Anterior cingulate cortex (tissue), 58 donors: ENCODE measurements at regions not wholly inside any gene's neighbourhood (a gene's known extent, or its start where the extent isn't known, plus 50 kb on each side); places are given as distances from the start of the nearest gene placed in this dataset.

Source experiments
- DNase-seq, 58 donors: peaks; one replicate each; lab custom pipeline; 2025; lab: John Stamatoyannopoulos, UW

GRCh38 chr2:34403512-34403911 lies 804.4 kb upstream of the FAM98A start:
- DNase-seq = no peak

DNA sequence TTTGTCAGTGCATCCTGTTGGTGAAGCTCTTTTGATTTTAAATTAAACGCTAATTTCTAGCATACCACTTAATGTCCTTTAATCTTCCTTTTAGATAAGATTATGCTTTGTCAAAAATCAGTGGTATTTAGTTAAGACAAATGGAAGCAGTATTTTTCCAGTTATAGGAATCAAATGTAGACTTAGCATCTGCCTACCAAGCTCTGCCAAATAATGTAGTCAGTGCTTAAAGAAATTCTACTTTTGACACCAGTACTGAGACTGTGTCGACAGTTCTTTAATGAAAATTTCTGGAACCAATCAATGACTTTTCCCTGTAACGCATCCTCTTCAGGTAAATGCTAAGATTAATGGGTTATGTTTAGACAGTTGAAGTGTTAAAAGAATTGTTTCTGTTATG lies 803.3 kb upstream of the FAM98A start:
- no peak for DNase-seq

DNA sequence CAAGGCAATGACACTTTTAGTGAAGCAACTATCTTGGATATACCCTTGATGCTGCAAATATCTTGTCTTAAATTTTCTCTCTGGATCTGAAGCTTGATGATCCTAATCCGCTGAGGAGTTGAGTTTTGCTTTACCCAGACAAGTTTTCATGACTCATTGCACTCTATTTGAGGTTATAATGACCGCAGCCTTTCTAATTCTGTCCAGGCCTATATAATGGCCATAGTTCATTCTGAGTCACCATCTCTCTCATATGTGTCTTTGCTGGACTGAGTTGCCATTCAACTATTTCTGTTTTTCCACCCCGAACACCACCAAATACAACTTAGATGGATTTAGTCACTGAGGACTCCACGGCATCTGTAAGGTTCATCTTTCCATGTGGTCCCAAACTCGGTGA lies 802.1 kb upstream of the FAM98A start:
- no peak for DNase-seq

DNA sequence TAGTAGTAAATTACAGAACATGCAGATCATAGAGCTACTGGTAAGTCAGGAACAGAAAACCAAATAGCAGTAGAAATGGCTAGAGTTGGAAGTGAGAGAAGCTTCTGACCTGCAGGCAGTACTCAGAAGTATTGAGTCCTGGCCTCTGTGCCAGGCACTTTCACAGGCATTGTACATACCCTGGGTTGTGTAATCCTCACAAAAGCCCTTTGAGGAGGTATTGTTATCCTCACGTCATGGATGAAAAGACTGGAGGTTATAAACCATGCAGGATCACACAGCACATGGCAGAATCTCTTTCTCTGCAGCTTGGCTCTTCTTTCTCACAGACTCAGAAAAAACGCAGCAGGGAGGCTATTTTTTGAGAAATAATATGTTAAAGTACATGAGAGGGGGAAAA lies 789.3 kb upstream of the FAM98A start:
- no peak for DNase-seq

DNA sequence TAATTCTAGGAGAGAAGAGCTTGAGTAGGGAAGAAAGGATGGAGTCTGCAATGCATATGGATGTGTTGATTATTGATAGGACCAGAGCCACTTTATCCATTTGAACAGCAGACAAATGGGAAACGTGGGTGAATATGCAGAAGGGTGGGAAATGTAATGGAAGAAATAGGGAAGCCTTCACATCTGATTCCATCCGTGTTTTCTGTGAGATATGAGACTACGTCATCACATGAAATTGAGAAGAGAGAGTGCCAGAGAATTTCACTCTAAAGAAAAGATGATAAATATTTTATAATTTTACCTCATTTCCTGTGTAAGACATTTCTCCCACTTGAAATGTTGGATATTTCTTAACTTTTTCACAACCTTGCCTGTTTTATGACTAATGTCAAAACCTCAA lies 788.4 kb upstream of the FAM98A start:
- no peak for DNase-seq

DNA sequence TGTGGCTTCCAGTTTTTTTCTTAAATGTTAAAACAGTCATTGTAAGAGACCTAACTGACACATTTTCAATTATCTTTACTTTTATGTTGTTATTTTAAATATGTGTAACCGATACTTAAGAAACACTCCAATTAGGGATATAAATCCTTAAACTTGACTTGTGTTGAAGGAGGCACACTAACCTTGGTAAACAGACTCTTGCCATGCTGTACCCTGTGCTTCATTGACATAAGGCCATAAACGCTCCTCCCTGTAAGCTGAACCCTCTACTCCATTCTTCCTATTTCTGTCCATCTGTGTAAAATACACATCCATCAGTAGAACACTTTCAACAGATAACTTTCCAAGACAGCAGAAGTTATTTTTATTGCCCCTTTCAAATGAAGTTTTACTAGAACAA lies 780.5 kb upstream of the FAM98A start:
- DNase-seq = no peak

DNA sequence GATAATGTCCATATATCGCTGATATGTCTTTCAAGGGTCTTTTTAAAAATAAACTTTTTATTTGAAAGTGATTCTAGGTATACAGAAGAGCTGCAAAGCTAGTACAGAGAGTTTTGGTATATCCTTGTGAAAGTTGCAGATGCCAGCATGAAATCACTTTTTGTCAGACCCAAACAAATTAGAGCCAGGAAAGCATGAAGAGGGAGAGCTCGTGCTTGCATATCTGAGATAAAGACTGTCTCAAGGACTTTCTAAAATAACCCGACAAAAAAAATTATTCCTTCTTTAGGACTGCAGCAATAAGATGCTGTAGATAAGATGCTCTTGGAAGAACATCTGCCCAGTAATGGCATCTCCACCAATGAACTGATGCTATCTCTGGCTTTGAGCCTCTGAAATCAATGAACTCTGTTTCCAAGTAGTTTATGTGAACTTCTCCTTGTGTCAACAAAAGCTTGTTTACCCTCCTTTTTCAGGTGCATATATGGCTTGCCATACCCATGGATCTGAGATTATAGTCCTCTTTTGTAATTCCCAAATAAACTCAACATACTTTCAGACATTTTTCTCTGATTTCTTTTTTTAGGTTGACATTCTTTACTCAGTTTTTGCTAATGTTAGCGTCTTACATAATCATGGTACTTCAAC lies 774.6 kb upstream of the FAM98A start:
- DNase-seq = no peak

DNA sequence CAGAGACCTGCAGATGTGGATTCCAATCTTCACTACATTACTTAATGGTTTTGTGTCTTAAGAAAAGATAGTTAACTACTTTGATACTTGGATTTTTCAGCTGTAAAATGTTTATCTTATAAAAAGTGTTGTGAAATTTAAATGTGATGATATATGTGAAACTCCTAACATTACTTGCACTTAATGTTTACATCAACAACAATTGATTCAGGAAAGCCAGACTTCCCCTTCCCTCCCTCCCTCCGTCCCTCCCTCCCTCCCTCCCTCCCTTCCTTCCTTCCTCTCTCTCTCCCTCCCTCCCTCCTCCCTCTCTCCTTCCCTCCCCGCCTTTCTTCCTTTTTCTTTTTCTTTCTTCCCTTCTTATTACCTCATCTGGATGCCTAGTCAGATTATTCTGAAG lies 773.9 kb upstream of the FAM98A start:
- no peak for DNase-seq

DNA sequence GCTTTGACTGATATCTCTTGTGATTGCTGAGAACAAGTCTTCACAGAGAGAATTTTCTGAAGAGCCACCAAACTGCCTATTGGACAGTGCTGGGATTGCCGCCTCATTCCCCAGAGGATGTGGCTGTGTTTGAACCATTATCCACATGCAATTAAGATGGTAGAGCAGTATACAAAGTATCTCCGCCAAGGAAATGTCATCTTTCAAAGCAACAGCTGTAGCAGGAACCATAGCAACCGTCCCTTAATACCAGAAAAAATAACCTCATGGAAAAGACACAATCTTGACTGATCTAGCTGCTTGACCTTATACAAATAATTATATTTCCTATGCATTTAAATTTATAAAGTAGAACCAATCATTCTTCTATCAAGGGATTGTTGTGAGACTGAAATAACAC lies 772.6 kb upstream of the FAM98A start:
- no peak for DNase-seq

DNA sequence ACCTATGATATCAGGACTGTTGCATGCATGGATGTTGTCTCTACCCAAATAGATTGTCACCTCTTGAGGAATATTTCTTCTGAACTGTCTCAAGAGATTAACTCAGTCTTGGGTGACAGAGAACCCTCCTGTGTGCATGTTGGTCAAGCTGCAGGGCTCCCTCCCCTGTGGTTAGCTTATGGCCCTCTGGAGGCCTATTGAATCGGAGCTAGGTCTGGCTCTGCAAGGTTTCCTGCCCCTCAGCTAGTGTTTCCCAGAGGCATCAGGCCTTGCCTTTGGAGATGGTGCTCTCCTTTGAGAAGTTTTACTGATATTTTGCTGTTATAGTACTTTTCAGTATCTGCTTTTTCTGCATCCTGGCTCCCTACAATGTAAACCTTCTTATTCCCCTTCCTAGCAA lies 769.2 kb upstream of the FAM98A start:
- DNase-seq = no peak

GRCh38 chr2:34365932-34366331 lies 766.8 kb upstream of the FAM98A start:
- DNase-seq = no peak

GRCh38 chr2:34365512-34365911 lies 766.4 kb upstream of the FAM98A start:
- no peak for DNase-seq

DNA sequence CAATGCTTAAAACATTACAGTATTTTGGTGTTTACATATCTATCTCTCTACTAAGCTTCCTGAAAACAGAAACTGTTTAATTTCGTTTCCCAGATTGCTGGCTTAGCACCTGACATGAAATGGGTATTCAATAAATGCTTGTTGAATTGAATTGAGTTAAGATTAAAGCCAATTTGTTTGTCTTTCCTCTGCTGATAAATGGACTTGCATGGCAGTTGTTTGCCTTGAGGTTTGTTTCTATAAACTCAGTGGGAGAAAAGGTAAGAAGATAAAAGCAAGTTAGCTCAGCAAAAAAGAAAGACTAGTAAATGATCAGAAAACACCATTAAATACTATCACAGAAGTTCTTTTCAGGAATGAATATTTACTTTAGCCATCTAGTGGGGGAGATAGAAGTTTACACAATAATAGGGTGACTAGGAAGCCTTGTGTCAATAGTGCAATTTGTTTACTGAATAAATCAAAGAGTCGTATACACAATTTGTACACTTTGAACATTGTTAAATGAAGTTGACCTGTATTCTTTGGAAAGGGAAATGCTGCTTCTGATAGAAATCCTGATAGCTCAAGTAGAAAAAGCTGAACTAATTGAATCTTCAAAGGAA lies 754.5 kb upstream of the FAM98A start:
- DNase-seq = no peak

DNA sequence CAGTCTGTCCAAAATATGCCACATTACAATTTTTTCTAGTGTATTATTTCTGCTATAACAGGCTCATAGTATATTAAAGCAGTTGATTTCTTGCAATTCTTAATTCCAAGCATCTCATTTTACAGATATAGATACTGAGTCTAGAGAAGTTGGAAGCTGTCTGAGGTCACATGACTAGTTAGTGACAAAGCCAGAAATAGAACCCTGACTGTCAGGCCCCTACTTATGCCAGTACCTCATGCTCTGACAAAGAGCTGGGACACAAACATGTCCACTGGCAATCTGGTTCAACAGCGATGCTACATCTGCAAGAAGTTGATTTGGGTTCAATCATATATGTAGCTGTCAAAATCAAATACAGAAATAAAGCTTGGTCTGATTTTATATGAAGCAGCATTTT lies 750.4 kb upstream of the FAM98A start:
- no peak for DNase-seq

DNA sequence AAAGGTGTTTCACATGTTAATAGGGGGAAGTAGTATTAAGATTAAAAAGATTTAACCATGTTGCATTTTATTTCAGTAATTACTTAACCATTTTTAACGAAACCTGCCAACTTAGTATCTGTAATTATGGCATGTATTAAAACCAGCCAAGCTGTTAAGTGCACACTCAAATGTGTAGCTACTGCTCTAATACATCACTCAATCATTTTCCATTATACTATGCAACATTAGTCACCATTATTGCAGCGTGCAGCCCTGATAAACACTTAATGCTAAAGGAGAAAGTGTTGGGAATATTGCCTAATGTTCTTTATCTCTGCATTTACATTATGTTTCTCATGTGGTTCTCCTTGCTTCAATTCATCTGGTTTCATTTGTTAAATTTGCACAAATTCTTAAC lies 745.9 kb upstream of the FAM98A start:
- DNase-seq = no peak

DNA sequence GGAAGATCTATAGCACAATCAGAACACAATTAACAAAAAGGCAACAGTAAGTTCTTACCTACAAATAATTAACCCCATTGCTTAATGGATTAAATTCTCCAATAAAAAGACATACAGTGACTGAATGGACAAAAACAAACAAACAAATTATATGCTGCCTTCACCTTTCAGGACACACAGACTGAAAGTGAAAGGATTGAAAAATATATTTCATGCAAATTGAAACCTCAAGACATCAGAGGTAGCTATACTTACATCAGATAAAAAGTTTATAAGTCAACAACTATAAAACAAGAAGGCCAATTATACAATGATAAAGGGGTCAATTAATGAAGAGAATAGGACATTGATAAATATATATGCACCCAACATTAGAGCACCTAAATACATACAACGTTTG lies 741.2 kb upstream of the FAM98A start:
- DNase-seq = no peak

DNA sequence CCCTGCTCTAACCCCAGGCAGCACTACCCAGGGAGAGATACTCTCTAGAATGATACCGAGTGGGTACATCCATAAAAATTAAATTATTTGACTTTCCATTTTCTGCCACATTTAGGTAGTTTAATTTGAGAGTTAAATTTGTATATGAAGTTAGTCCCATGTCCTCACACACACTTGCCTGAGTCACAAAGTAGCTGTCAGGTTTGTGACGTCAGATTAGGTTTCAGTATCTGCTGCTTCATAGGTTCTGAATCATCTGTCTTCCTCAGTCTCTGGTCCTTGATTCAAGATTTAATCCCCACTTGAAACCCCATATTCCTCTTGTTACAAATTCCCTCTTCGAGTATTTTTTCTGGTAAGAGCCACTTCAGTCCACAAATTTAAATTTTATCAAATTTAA lies 738.6 kb upstream of the FAM98A start:
- DNase-seq = no peak

- DNase-seq = no peak
Measured at GRCh38 chr2:34332813-34333212, 733.7 kb upstream of the FAM98A start.

- no peak for DNase-seq
Measured at GRCh38 chr2:34320056-34320455, 721.0 kb upstream of the FAM98A start.

GRCh38 chr2:34317797-34318196 lies 718.7 kb upstream of the FAM98A start:
- no peak for DNase-seq

DNA sequence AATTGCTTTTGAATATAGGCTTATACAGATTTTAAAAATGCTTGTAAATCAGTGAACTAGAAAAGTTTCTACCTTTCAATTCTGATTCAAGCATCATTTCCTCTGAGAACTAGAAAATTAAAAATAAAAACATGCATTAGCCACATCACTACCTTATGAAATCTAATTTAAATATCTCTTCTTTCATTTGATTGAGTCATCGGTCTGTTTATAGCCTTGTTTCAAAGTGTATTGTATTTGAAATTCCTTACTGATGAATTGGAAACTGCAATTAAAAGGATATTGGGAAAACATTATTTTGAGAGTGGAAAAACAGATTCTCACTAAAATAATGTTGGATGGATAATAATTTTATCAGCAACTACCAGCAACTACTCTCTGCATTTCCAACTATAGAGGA lies 717.7 kb upstream of the FAM98A start:
- no peak for DNase-seq

- DNase-seq = no peak
Measured at GRCh38 chr2:34311816-34312215, 712.7 kb upstream of the FAM98A start.

GRCh38 chr2:34308140-34308539 lies 709.0 kb upstream of the FAM98A start:
- no peak for DNase-seq
